ENCODE measurements at regions not wholly inside any gene's neighbourhood (a gene's known extent, or its start where the extent isn't known, plus 50 kb on each side); places are given as distances from the start of the nearest gene placed in this dataset.

- intact Hi-C loops (cut with micrococcal nuclease): no loop called here
- H3K36me3 Mint-ChIP-seq (ENCODE audit: low read depth): no peaks in the 10 kb centered on the region
- ChIA-PET POLR2A (no interaction called here), CTCF (no interaction called here)
- no peaks in the 10 kb centered on the region for H3K27me3 Mint-ChIP-seq
- no peak for ATAC-seq (ENCODE audit: low read depth)
- H3K27ac Mint-ChIP-seq: no peak overlapping the region
- no peaks in the 10 kb centered on the region for H3K9me3 Mint-ChIP-seq
- H3K4me1 Mint-ChIP-seq: no peaks in the 10 kb centered on the region
- DNase-seq: no peak
- H3K4me3 Mint-ChIP-seq: no peak overlapping the region
- TF ChIP-seq, protein P1, sequence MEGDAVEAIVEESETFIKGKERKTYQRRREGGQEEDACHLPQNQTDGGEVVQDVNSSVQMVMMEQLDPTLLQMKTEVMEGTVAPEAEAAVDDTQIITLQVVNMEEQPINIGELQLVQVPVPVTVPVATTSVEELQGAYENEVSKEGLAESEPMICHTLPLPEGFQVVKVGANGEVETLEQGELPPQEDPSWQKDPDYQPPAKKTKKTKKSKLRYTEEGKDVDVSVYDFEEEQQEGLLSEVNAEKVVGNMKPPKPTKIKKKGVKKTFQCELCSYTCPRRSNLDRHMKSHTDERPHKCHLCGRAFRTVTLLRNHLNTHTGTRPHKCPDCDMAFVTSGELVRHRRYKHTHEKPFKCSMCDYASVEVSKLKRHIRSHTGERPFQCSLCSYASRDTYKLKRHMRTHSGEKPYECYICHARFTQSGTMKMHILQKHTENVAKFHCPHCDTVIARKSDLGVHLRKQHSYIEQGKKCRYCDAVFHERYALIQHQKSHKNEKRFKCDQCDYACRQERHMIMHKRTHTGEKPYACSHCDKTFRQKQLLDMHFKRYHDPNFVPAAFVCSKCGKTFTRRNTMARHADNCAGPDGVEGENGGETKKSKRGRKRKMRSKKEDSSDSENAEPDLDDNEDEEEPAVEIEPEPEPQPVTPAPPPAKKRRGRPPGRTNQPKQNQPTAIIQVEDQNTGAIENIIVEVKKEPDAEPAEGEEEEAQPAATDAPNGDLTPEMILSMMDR (IDR thresholded peaks at IDR 0.05): no peak
Observed at GRCh38 chr21:28240586-28240985, 752.1 kb downstream of the LTN1 start.

DNA sequence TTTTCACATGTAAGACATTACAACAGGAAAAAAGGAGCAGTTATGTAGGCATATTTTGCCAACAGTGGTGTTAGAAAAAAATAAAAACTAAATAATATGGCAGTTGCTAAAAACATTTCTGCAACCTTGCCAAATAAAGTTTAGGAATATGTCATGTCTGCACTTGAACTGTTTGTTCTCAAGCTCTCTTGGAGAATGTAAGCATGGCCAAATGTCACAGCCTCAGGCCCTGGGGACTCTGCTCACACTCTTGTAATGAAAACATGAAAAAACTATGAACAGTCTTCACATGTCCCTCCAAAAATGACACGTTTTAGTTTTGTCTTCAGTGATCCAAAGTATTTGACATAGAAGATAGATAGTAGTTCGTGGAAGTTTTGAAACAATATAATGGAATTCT lies 753.3 kb downstream of the LTN1 start:
- Mint-ChIP-seq H3K27ac (no peak overlapping the region), H3K4me1 (no peaks in the 10 kb centered on the region), H3K36me3 (ENCODE audit: low read depth) (no peaks in the 10 kb centered on the region), H3K27me3 (no peaks in the 10 kb centered on the region), H3K4me3 (no peak overlapping the region), H3K9me3 (no peaks in the 10 kb centered on the region)
- CTCF ChIA-PET: no interaction called here
- TF ChIP-seq, protein P1 (IDR thresholded peaks at IDR 0.05): no peak
- intact Hi-C loops (cut with micrococcal nuclease): no loop called here
- no peak for DNase-seq
- no peak for ATAC-seq (ENCODE audit: low read depth)
- POLR2A ChIA-PET: no interaction called here

- H3K27me3 Mint-ChIP-seq: no peaks in the 10 kb centered on the region
- intact Hi-C loops (cut with micrococcal nuclease): no loop called here
- no peaks in the 10 kb centered on the region for H3K4me1 Mint-ChIP-seq
- H3K9me3 Mint-ChIP-seq: no peaks in the 10 kb centered on the region
- DNase-seq (no peak), ATAC-seq (ENCODE audit: low read depth) (no peak)
- H3K36me3 Mint-ChIP-seq (ENCODE audit: low read depth): no peaks in the 10 kb centered on the region
- CTCF ChIA-PET: no interaction called here
- POLR2A ChIA-PET: no interaction called here
- H3K4me3 Mint-ChIP-seq: no peak overlapping the region
- H3K27ac Mint-ChIP-seq: no peak overlapping the region
- TF ChIP-seq, protein P1 (IDR thresholded peaks at IDR 0.05): no peak
Observed at GRCh38 chr21:28237661-28238060, 755.0 kb downstream of the LTN1 start.

GRCh38 chr21:28235169-28235895 lies 757.3 kb downstream of the LTN1 start:
- Mint-ChIP-seq H3K4me3 (no peak overlapping the region), H3K27ac (no peak overlapping the region), H3K27me3 (no peaks in the 10 kb centered on the region), H3K4me1 (no peaks in the 10 kb centered on the region), H3K9me3 (no peaks in the 10 kb centered on the region), H3K36me3 (ENCODE audit: low read depth) (no peaks in the 10 kb centered on the region)
- ChIA-PET CTCF (no interaction called here), POLR2A (no interaction called here)
- ATAC-seq (ENCODE audit: low read depth) (no peak), DNase-seq (no peak)
- TF ChIP-seq, protein P1 (IDR thresholded peaks at IDR 0.05): no peak
- intact Hi-C loops (cut with micrococcal nuclease): no loop called here

- no peaks in the 10 kb centered on the region for H3K4me1 Mint-ChIP-seq
- DNase-seq (no peak), ATAC-seq (ENCODE audit: low read depth) (no peak)
- H3K4me3 Mint-ChIP-seq: no peak overlapping the region
- no peak overlapping the region for H3K27ac Mint-ChIP-seq
- no peaks in the 10 kb centered on the region for H3K9me3 Mint-ChIP-seq
- no peaks in the 10 kb centered on the region for H3K27me3 Mint-ChIP-seq
- TF ChIP-seq, protein P1 (IDR thresholded peaks at IDR 0.05): no peak
- ChIA-PET POLR2A (no interaction called here), CTCF (no interaction called here)
- intact Hi-C loops (cut with micrococcal nuclease): no loop called here
- no peaks in the 10 kb centered on the region for H3K36me3 Mint-ChIP-seq (ENCODE audit: low read depth)
Observed at GRCh38 chr21:28234326-28234725, 758.4 kb downstream of the LTN1 start.

All from activated B cell treated with CpG ODN at 0.5 μM for 24 hours (primary cell).